Omental fat pad (tissue), 3 donors: ENCODE measurements at regions not wholly inside any gene's neighbourhood (a gene's known extent, or its start where the extent isn't known, plus 50 kb on each side); places are given as distances from the start of the nearest gene placed in this dataset.
A peak's percentile ranks its signal among the peaks of the same experiment; 100 is the strongest.

Experiments used
- ATAC-seq: fragments of 150-250 bp; one replicate; pipeline ENCODE4 v1.9.1; 2016; ENCODE audit warnings: mild to moderate bottlenecking, moderate library complexity; ENCODE audit not compliant: low FRiP score
- DNase-seq: peaks from one replicate; pipeline ENCODE4 v3.0.0-alpha.2; 2019; ENCODE audit warnings: low spot score
- CTCF ChIP-seq, 3 donors: fragments of 450-650 bp; IDR thresholded peaks; one replicate each; pipeline ENCODE4 v1.5.1; 2016 to 2017; ENCODE audit warnings: antibody characterized with exemption in 3 of 3, mild to moderate bottlenecking in 3 of 3, moderate library complexity in 2 of 3

- TF ChIP-seq CTCF (IDR thresholded peaks at IDR 0.05), result no peak
- ATAC-seq, result peak; percentile 71
Observed at GRCh38 chr12:104846056-104846767, 111.9 kb downstream of the SLC41A2 start.

GRCh38 chr12:104844123-104844522, 114.0 kb downstream of the SLC41A2 start:
- no peak for ATAC-seq
- no peak for DNase-seq
- no peak for TF ChIP-seq CTCF (IDR thresholded peaks at IDR 0.05)

More at GRCh38 chr12:104846056-104846767, 111.9 kb downstream of the SLC41A2 start:
- DNase-seq, result no peak

GRCh38 chr12:104840262-104840661, 117.8 kb downstream of the SLC41A2 start:
- no peak for ATAC-seq
- TF ChIP-seq CTCF (IDR thresholded peaks at IDR 0.05), result no peak

GRCh38 chr12:104835317-104835716, 122.8 kb downstream of the SLC41A2 start:
- no peak for TF ChIP-seq CTCF (IDR thresholded peaks at IDR 0.05)
- ATAC-seq, result no peak
- no peak for DNase-seq

More at GRCh38 chr12:104840262-104840661, 117.8 kb downstream of the SLC41A2 start:
- DNase-seq, result no peak

GRCh38 chr12:104834607-104835006, 123.5 kb downstream of the SLC41A2 start:
- no peak for TF ChIP-seq CTCF (IDR thresholded peaks at IDR 0.05)
- DNase-seq (no peak), ATAC-seq (no peak)

GRCh38 chr12:104833756-104834155, 124.3 kb downstream of the SLC41A2 start:
- ATAC-seq (no peak), DNase-seq (no peak)
- no peak for TF ChIP-seq CTCF (IDR thresholded peaks at IDR 0.05)

GRCh38 chr12:104828015-104828414, 130.1 kb downstream of the SLC41A2 start:
- no peak for TF ChIP-seq CTCF (IDR thresholded peaks at IDR 0.05)
- ATAC-seq (no peak), DNase-seq (no peak)
